AG04450 (cell line): ENCODE measurements at regions not wholly inside any gene's neighbourhood (a gene's known extent, or its start where the extent isn't known, plus 50 kb on each side); places are given as distances from the start of the nearest gene placed in this dataset.

Experiments
- CTCF ChIA-PET: fragments of 300-600, 350-600 bp; formaldehyde crosslinking; extraction: SDS; loops from one replicate; lab custom pipeline; 2022; ENCODE audit warnings: antibody characterized with exemption, inconsistent platforms; lab: Charles Lee
- POLR2A ChIA-PET: fragments of 350-600 bp; formaldehyde crosslinking; extraction: SDS; loops from one replicate; lab custom pipeline; 2021; ENCODE audit warnings: antibody characterized with exemption, inconsistent platforms; lab: Yijun Ruan, JAX
- DNase-seq: peaks from one replicate; pipeline ENCODE4 v3.0.0-alpha.2; 2011; ENCODE audit warnings: low read depth, low spot score
- H3K27ac ChIP-seq: one replicate; pipeline ENCODE4 v1.5.1; 2012; ENCODE audit warnings: low read depth, low read length, control low read depth
- H3K27me3 ChIP-seq: one replicate; pipeline ENCODE4 v1.6.0; 2012; ENCODE audit warnings: low read length; ENCODE audit not compliant: control insufficient read depth, insufficient read depth
- H3K4me3 ChIP-seq: 2 replicates; pipeline ENCODE4 v1.5.1; 2011; ENCODE audit warnings: mild to moderate bottlenecking, low read depth, low read length, control low read depth
- H3K9me3 ChIP-seq: 2 replicates; pipeline ENCODE4 v1.5.1; 2012; ENCODE audit warnings: low read length; ENCODE audit not compliant: control insufficient read depth, insufficient read depth
- CTCF ChIP-seq: IDR thresholded peaks from 2 replicates; pipeline ENCODE4 v1.5.1; 2011; ENCODE audit warnings: low read depth, low read length, control low read depth, inconsistent platforms

DNA sequence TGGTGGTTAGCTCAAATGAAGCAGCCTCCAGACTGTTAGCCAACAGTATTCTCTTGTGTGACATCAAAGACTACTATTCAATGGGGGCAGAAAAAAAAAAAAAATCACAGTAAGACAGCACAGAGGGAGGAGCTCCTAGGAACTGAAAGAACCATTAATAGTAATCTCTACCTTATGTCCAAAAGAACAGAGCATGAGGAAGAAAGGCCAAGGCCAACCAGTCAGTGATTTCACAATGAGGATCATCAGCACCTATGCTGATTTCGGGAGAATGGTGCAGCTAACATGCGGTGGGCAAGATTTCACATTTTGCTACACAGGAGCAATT, 66.3 kb upstream of the SOX5 start:
- ChIA-PET POLR2A (no interaction called here), CTCF (no interaction called here)
- no peak for DNase-seq

GRCh38 chr12:24014915-24015832, 65.7 kb upstream of the SOX5 start:
- DNase-seq = no peak
- ChIA-PET POLR2A (no interaction called here), CTCF (interaction anchor here (1.7 kb wide), 1 partner anchor 10 kb away, joined by 8 read pairs; no protein-coding TSS in a partner anchor)
- Histone ChIP-seq H3K27me3 (no peaks in the 10 kb centered on the region), H3K27ac (no peak overlapping the region), H3K9me3 (no peaks in the 10 kb centered on the region), H3K4me3 (no peak overlapping the region)
- no peak for TF ChIP-seq CTCF

More for the DNA sequence above, 66.3 kb upstream of the SOX5 start:
- H3K27ac ChIP-seq = no peak overlapping the region
- no peaks in the 10 kb centered on the region for H3K27me3 ChIP-seq
- no peak for TF ChIP-seq CTCF
- H3K4me3 ChIP-seq = no peak overlapping the region
- no peaks in the 10 kb centered on the region for H3K9me3 ChIP-seq

- H3K4me3 ChIP-seq = no peak overlapping the region
- no peak for TF ChIP-seq CTCF
- CTCF ChIA-PET = interaction anchor here (1.7 kb wide), 1 partner anchor 11 kb away, joined by 8 read pairs; no protein-coding TSS in a partner anchor
- H3K27ac ChIP-seq = no peak overlapping the region
- no peak for DNase-seq
- H3K27me3 ChIP-seq = no peaks in the 10 kb centered on the region
- H3K9me3 ChIP-seq = no peaks in the 10 kb centered on the region
- POLR2A ChIA-PET = no interaction called here
Measured at GRCh38 chr12:24014240-24014639, 64.8 kb upstream of the SOX5 start.

DNA sequence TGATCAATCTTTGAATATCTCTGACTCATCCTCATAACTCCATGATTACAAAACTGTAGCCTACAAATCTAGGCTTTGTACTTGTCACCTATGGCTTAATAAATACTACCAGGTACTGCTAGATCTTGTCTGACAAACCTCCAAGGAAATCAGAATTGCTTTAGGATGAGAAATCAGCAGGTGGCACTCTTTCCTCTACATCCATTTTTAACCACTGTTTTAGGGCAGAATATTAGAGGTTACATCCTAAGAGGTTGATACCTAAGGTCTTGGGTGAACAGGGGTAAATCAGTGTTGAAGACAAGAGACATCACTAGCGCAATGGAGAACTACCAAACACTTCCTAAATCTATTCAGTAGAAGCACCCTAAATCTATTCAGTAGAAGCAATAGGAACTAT, 63.1 kb upstream of the SOX5 start:
- ChIA-PET POLR2A (no interaction called here), CTCF (interaction anchor here (1.1 to 1.9 kb wide), 2 partner anchors 12 to 766 kb away, joined by 4 to 9 read pairs; no protein-coding TSS in a partner anchor)
- no peaks in the 10 kb centered on the region for H3K27me3 ChIP-seq
- DNase-seq = no peak
- no peak overlapping the region for H3K27ac ChIP-seq
- no peaks in the 10 kb centered on the region for H3K9me3 ChIP-seq
- H3K4me3 ChIP-seq = no peak overlapping the region
- peak; percentile 37 for TF ChIP-seq CTCF

GRCh38 chr12:24011927-24012507, 62.5 kb upstream of the SOX5 start:
- POLR2A ChIA-PET = no interaction called here
- no peaks in the 10 kb centered on the region for H3K27me3 ChIP-seq
- no peak overlapping the region for H3K27ac ChIP-seq
- H3K9me3 ChIP-seq = no peaks in the 10 kb centered on the region
- no peak for TF ChIP-seq CTCF
- no peak overlapping the region for H3K4me3 ChIP-seq
- no peak for DNase-seq
- CTCF ChIA-PET = interaction anchor here (1.1 to 1.9 kb wide), 2 partner anchors 13 to 767 kb away, joined by 4 to 9 read pairs; no protein-coding TSS in a partner anchor
